Neural cell (in vitro differentiated cells): ENCODE measurements at regions not wholly inside any gene's neighbourhood (a gene's known extent, or its start where the extent isn't known, plus 50 kb on each side); places are given as distances from the start of the nearest gene placed in this dataset.
A peak's percentile ranks its signal among the peaks of the same experiment; 100 is the strongest.

ENCODE experiments used
- H2AFZ ChIP-seq: fragments of 200-600, 300-800 bp; sonication (generic), shearing (Covaris generic); 2 replicates; pipeline ENCODE4 v1.6.0; 2014; ENCODE audit warnings: low read depth, mild to moderate bottlenecking, antibody characterized with exemption, low read length, moderate library complexity
- H3F3A ChIP-seq: fragments of 200-600 bp; shearing (Covaris generic); 2 replicates; pipeline ENCODE4 v1.6.1; 2016; ENCODE audit warnings: mild to moderate bottlenecking, moderate library complexity, mixed read lengths, antibody characterized with exemption, low read length; ENCODE audit not compliant: insufficient read depth, poor library complexity, severe bottlenecking
- H3K27ac ChIP-seq: fragments of 200-600, 300-800 bp; sonication (generic), shearing (Covaris generic); 2 replicates; pipeline ENCODE4 v1.5.1; 2014; ENCODE audit warnings: mild to moderate bottlenecking, low read length, moderate library complexity
- H3K27me3 ChIP-seq: fragments of 300-800, 200-600 bp; sonication (generic), shearing (Covaris generic); 2 replicates; pipeline ENCODE4 v1.6.0; 2014; ENCODE audit warnings: mild to moderate bottlenecking, low read depth, low read length, moderate library complexity; ENCODE audit not compliant: insufficient read depth
- H3K36me3 ChIP-seq: fragments of 300-800, 200-600 bp; sonication (generic), shearing (Covaris generic); 2 replicates; pipeline ENCODE4 v1.5.1; 2014; ENCODE audit warnings: mild to moderate bottlenecking, antibody characterized with exemption, low read length, moderate library complexity; ENCODE audit not compliant: insufficient read depth
- H3K4me2 ChIP-seq: fragments of 300-800, 200-600 bp; sonication (generic), shearing (Covaris generic); 2 replicates; pipeline ENCODE4 v1.6.0; 2014; ENCODE audit warnings: mild to moderate bottlenecking, low read length
- H3K4me3 ChIP-seq: fragments of 300-800, 200-600 bp; sonication (generic), shearing (Covaris generic); 2 replicates; pipeline ENCODE4 v1.5.1; 2014; ENCODE audit warnings: mild to moderate bottlenecking, low read length, moderate library complexity
- H3K79me2 ChIP-seq: fragments of 200-600 bp; shearing (Covaris generic); replicated peaks from 2 replicates; pipeline ENCODE4 v1.6.0; 2014; ENCODE audit warnings: mild to moderate bottlenecking, low read length, moderate library complexity; ENCODE audit not compliant: insufficient read depth
- H3K9ac ChIP-seq: fragments of 300-800, 200-600 bp; sonication (generic), shearing (Covaris generic); 2 replicates; pipeline ENCODE4 v1.6.1; 2016; ENCODE audit warnings: mild to moderate bottlenecking, low read length, mixed read lengths
- H3K9me2 ChIP-seq: fragments of 200-600 bp; shearing (Covaris generic); 2 replicates; pipeline ENCODE4 v1.6.1; 2016; ENCODE audit warnings: mild to moderate bottlenecking, low read length, mixed read lengths; ENCODE audit not compliant: insufficient read depth
- H3K9me3 ChIP-seq: fragments of 200-600, 300-800 bp; sonication (generic), shearing (Covaris generic); 2 replicates; pipeline ENCODE4 v1.6.1; 2016; ENCODE audit warnings: mild to moderate bottlenecking, mixed run types, low read length, moderate library complexity, mixed read lengths
- H4K20me1 ChIP-seq: fragments of 200-600 bp; shearing (Covaris generic); 2 replicates; pipeline ENCODE4 v1.6.1; 2016; ENCODE audit warnings: mild to moderate bottlenecking, mixed run types; ENCODE audit not compliant: insufficient read depth
- EP300 ChIP-seq: fragments of 450-650 bp; conservative IDR thresholded peaks from 2 replicates; pipeline ENCODE4 v1.6.1; 2014; ENCODE audit warnings: antibody characterized with exemption, mild to moderate bottlenecking, moderate library complexity; ENCODE audit not compliant: poor library complexity, severe bottlenecking
- EZH2 ChIP-seq: fragments of 200-600, 300-800 bp; shearing (Covaris generic), sonication (generic); IDR thresholded peaks from 2 replicates; pipeline ENCODE4 v1.6.1; 2014; ENCODE audit warnings: antibody characterized with exemption, low read length, borderline replicate concordance, mild to moderate bottlenecking; ENCODE audit not compliant: insufficient read depth, poor library complexity, severe bottlenecking
- MXI1 ChIP-seq: fragments of 450-650 bp; conservative IDR thresholded peaks from 2 replicates; pipeline ENCODE4 v1.6.1; 2014; ENCODE audit warnings: antibody characterized with exemption, mild to moderate bottlenecking; ENCODE audit not compliant: poor library complexity, severe bottlenecking
- POLR2AphosphoS5 ChIP-seq: IDR thresholded peaks from 2 replicates; pipeline ENCODE4 v1.6.1; 2012
- RAD21 ChIP-seq: fragments of 450-650 bp; conservative IDR thresholded peaks from 2 replicates; pipeline ENCODE4 v1.6.1; 2014; ENCODE audit warnings: antibody characterized with exemption, mild to moderate bottlenecking, moderate library complexity
- SMC3 ChIP-seq: fragments of 450-650 bp; conservative IDR thresholded peaks from 2 replicates; pipeline ENCODE4 v1.6.1; 2014; ENCODE audit warnings: antibody characterized with exemption, mild to moderate bottlenecking, moderate library complexity; ENCODE audit not compliant: poor library complexity
- TAF1 ChIP-seq: IDR thresholded peaks from 2 replicates; pipeline ENCODE4 v1.6.1; 2012; ENCODE audit warnings: low read depth
- TF ChIP-seq, protein P1 (sequence below): IDR thresholded peaks from 2 replicates; pipeline ENCODE4 v1.6.1; 2012; ENCODE audit warnings: borderline replicate concordance
- TF ChIP-seq, protein P2 (sequence below): fragments of 450-650 bp; IDR thresholded peaks from 2 replicates; pipeline ENCODE4 v1.5.1; 2014; ENCODE audit warnings: antibody characterized with exemption, mild to moderate bottlenecking, moderate library complexity; ENCODE audit not compliant: poor library complexity, severe bottlenecking

DNA sequence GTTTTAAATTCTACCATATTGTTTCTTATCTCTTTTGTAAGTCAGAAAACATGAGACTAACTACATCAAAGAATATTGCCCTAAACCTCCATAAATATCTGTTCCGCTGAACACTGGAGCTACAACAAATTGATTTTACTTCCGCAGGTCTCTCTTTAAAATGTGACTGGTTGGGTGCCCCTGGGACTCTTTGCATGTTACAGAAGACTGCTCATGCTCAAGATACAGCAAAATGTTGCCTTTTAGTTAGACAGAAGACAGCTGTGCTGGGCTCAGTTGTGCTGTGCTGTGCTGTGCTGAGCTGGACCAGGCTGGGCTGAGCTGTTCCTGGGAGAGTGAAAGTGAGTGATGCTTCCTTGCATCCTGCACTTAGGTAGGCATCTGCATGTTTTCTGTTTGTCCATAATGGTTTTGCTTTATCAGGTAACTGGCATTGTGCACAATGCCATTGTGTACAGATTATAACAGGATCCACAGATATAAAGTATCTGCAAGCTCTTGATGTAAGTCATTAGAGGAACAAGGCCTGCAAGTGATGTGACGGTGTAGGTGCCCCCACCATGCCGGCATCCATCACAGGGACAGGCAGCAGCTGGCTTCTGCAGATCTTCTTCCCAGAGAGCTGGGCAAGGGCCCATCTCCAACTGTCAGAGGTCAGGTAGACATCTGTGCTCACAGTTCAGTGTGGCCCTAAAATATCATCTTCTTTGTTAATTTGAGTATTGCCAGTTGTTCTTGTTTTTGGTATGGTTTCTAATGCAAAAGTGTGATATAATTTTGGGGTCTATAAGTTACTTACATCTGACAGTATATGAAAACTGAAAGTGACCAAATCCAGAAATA is 972.5 kb upstream of the CELF2 start:
- Histone ChIP-seq H2AFZ (no peak overlapping the region), H3K4me2 (no peak overlapping the region), H4K20me1 (no peaks in the 10 kb centered on the region), H3K27me3 (no peaks in the 10 kb centered on the region), H3K27ac (no peak overlapping the region), H3F3A (no peaks in the 10 kb centered on the region), H3K4me3 (peak overlapping the region; percentile 36), H3K9me3 (no peaks in the 10 kb centered on the region), H3K9ac (no peak overlapping the region), H3K79me2 (no peaks in the 10 kb centered on the region), H3K36me3 (no peaks in the 10 kb centered on the region), H3K9me2 (no peaks in the 10 kb centered on the region)
- TF ChIP-seq EP300 = no peak
- TF ChIP-seq, protein P1, sequence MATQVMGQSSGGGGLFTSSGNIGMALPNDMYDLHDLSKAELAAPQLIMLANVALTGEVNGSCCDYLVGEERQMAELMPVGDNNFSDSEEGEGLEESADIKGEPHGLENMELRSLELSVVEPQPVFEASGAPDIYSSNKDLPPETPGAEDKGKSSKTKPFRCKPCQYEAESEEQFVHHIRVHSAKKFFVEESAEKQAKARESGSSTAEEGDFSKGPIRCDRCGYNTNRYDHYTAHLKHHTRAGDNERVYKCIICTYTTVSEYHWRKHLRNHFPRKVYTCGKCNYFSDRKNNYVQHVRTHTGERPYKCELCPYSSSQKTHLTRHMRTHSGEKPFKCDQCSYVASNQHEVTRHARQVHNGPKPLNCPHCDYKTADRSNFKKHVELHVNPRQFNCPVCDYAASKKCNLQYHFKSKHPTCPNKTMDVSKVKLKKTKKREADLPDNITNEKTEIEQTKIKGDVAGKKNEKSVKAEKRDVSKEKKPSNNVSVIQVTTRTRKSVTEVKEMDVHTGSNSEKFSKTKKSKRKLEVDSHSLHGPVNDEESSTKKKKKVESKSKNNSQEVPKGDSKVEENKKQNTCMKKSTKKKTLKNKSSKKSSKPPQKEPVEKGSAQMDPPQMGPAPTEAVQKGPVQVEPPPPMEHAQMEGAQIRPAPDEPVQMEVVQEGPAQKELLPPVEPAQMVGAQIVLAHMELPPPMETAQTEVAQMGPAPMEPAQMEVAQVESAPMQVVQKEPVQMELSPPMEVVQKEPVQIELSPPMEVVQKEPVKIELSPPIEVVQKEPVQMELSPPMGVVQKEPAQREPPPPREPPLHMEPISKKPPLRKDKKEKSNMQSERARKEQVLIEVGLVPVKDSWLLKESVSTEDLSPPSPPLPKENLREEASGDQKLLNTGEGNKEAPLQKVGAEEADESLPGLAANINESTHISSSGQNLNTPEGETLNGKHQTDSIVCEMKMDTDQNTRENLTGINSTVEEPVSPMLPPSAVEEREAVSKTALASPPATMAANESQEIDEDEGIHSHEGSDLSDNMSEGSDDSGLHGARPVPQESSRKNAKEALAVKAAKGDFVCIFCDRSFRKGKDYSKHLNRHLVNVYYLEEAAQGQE = no peak
- no peak for TF ChIP-seq POLR2AphosphoS5
- no peak for TF ChIP-seq TAF1

DNA sequence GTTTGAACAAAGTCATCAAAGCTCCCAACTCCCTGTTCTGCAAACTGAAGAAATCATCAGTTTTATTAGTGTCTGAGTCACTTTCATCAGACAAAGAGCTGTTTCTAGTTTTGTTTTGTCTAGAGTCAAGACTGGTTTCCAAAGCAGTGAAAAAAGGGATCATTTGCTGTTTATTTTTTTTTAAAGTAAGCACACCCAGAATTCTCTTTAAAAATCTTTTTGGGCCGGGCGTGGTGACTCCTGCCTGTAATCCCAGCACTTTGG is 972.0 kb upstream of the CELF2 start:
- H2AFZ ChIP-seq = no peak overlapping the region
- H3F3A ChIP-seq = no peaks in the 10 kb centered on the region
- no peaks in the 10 kb centered on the region for H3K9me2 ChIP-seq
- no peaks in the 10 kb centered on the region for H3K79me2 ChIP-seq
- H3K4me2 ChIP-seq = no peak overlapping the region
- no peak overlapping the region for H3K27ac ChIP-seq
- no peak for TF ChIP-seq EZH2
- no peak for TF ChIP-seq MXI1
- no peak for TF ChIP-seq EP300
- TF ChIP-seq POLR2AphosphoS5 = no peak
- no peak for TF ChIP-seq SMC3
- TF ChIP-seq TAF1 = no peak
- TF ChIP-seq, protein P2, sequence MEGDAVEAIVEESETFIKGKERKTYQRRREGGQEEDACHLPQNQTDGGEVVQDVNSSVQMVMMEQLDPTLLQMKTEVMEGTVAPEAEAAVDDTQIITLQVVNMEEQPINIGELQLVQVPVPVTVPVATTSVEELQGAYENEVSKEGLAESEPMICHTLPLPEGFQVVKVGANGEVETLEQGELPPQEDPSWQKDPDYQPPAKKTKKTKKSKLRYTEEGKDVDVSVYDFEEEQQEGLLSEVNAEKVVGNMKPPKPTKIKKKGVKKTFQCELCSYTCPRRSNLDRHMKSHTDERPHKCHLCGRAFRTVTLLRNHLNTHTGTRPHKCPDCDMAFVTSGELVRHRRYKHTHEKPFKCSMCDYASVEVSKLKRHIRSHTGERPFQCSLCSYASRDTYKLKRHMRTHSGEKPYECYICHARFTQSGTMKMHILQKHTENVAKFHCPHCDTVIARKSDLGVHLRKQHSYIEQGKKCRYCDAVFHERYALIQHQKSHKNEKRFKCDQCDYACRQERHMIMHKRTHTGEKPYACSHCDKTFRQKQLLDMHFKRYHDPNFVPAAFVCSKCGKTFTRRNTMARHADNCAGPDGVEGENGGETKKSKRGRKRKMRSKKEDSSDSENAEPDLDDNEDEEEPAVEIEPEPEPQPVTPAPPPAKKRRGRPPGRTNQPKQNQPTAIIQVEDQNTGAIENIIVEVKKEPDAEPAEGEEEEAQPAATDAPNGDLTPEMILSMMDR = no peak
- TF ChIP-seq, protein P1 = no peak
- TF ChIP-seq RAD21 = no peak
- H3K36me3 ChIP-seq = no peaks in the 10 kb centered on the region
- no peak overlapping the region for H3K4me3 ChIP-seq
- no peak overlapping the region for H3K9ac ChIP-seq
- H3K27me3 ChIP-seq = no peaks in the 10 kb centered on the region
- no peaks in the 10 kb centered on the region for H3K9me3 ChIP-seq
- H4K20me1 ChIP-seq = no peaks in the 10 kb centered on the region
